Vagina (tissue), 2 donors: ENCODE measurements at regions not wholly inside any gene's neighbourhood (a gene's known extent, or its start where the extent isn't known, plus 50 kb on each side); places are given as distances from the start of the nearest gene placed in this dataset.

Experiments used
- CTCF ChIP-seq, 3 experiments: fragments of 450-650 bp in 2 of 3; fragments of 200-600 bp in 1 of 3; sonication (generic) in 1 of 3; IDR thresholded peaks; one replicate each; pipeline ENCODE4 v1.5.1; 2017 to 2019; ENCODE audit warnings: antibody characterized with exemption in 3 of 3, mild to moderate bottlenecking in 2 of 3, moderate library complexity in 2 of 3
- POLR2A ChIP-seq, 2 donors: fragments of 450-650 bp; IDR thresholded peaks; one replicate each; pipeline ENCODE4 v1.6.1; 2017; ENCODE audit warnings: antibody characterized with exemption in 2 of 2, mild to moderate bottlenecking in 2 of 2, moderate library complexity in 2 of 2

- TF ChIP-seq POLR2A (IDR thresholded peaks at IDR 0.05) (no peak), CTCF (IDR thresholded peaks at IDR 0.05) (no peak)
Measured at GRCh38 chr12:80001562-80001961, 66.7 kb upstream of the PPP1R12A start.
